ENCODE measurements at regions not wholly inside any gene's neighbourhood (a gene's known extent, or its start where the extent isn't known, plus 50 kb on each side); places are given as distances from the start of the nearest gene placed in this dataset.

- no peak for TF ChIP-seq CTCF (IDR thresholded peaks at IDR 0.05)
- TF ChIP-seq OVOL2 (CRISPR knock-in tag; IDR thresholded peaks at IDR 0.05; ENCODE audit: borderline replicate concordance), result no peak
- TF ChIP-seq ATF2 (CRISPR knock-in tag; IDR thresholded peaks at IDR 0.05; ENCODE audit: borderline replicate concordance, low read depth), result no peak
- no peak for TF ChIP-seq ATF3 (CRISPR knock-in tag; conservative IDR thresholded peaks at IDR 0.05)
- no peak for TF ChIP-seq CREB1 (CRISPR knock-in tag; IDR thresholded peaks at IDR 0.05)
- TF ChIP-seq CREM (CRISPR knock-in tag; IDR thresholded peaks at IDR 0.05), result no peak
- no peak for TF ChIP-seq ZBTB21 (CRISPR knock-in tag; IDR thresholded peaks at IDR 0.05; ENCODE audit: borderline replicate concordance)
- no peak for TF ChIP-seq HMGXB4 (CRISPR knock-in tag; IDR thresholded peaks at IDR 0.05)
- no peak for TF ChIP-seq MYBL2 (CRISPR knock-in tag; IDR thresholded peaks at IDR 0.05)
- TF ChIP-seq JUN (CRISPR knock-in tag; IDR thresholded peaks at IDR 0.05), result no peak
These were observed 167.8 kb downstream of the RBFOX3 start for GRCh38 chr17:79443026-79443425.

All from WTC11 (cell line).